Tibial nerve (tissue), 4 donors: ENCODE measurements at regions not wholly inside any gene's neighbourhood (a gene's known extent, or its start where the extent isn't known, plus 50 kb on each side); places are given as distances from the start of the nearest gene placed in this dataset.

Source experiments
- CTCF ChIP-seq, 5 experiments: fragments of 200-600 bp in 3 of 5; fragments of 450-650 bp in 2 of 5; sonication (generic) in 3 of 5; IDR thresholded peaks; one replicate each; pipeline ENCODE4 v1.5.1; 2016 to 2019; ENCODE audit warnings: antibody characterized with exemption in 5 of 5, mild to moderate bottlenecking in 3 of 5, moderate library complexity in 2 of 5
- EP300 ChIP-seq, 2 donors: sonication (generic); formaldehyde crosslinking; IDR thresholded peaks; one replicate each; pipeline ENCODE4 v1.6.1; 2017; ENCODE audit warnings: antibody characterized with exemption in 2 of 2, mild to moderate bottlenecking in 1 of 2
- POLR2A ChIP-seq, 2 donors: fragments of 450-650 bp; IDR thresholded peaks; one replicate each; pipeline ENCODE4 v1.6.1; 2017; ENCODE audit warnings: antibody characterized with exemption in 2 of 2, mild to moderate bottlenecking in 2 of 2, moderate library complexity in 2 of 2

GRCh38 chr13:107351305-107351704 lies 783.4 kb upstream of the ARGLU1 start:
- TF ChIP-seq CTCF (IDR thresholded peaks at IDR 0.05) (no peak), POLR2A (IDR thresholded peaks at IDR 0.05) (no peak), EP300 (IDR thresholded peaks at IDR 0.05) (no peak)
